ENCODE measurements at regions not wholly inside any gene's neighbourhood (a gene's known extent, or its start where the extent isn't known, plus 50 kb on each side); places are given as distances from the start of the nearest gene placed in this dataset.
"Not testable (repeated sequence)": the region's sequence is repeated elsewhere in the genome, so short reads cannot be mapped to it uniquely, and the experiment has no call there.

- TF ChIP-seq, protein P1, sequence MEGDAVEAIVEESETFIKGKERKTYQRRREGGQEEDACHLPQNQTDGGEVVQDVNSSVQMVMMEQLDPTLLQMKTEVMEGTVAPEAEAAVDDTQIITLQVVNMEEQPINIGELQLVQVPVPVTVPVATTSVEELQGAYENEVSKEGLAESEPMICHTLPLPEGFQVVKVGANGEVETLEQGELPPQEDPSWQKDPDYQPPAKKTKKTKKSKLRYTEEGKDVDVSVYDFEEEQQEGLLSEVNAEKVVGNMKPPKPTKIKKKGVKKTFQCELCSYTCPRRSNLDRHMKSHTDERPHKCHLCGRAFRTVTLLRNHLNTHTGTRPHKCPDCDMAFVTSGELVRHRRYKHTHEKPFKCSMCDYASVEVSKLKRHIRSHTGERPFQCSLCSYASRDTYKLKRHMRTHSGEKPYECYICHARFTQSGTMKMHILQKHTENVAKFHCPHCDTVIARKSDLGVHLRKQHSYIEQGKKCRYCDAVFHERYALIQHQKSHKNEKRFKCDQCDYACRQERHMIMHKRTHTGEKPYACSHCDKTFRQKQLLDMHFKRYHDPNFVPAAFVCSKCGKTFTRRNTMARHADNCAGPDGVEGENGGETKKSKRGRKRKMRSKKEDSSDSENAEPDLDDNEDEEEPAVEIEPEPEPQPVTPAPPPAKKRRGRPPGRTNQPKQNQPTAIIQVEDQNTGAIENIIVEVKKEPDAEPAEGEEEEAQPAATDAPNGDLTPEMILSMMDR (conservative IDR thresholded peaks at IDR 0.05) = no peak
- Mint-ChIP-seq H3K4me3 (no peak overlapping the region), H3K36me3 (ENCODE audit: low read depth) (no peaks in the 10 kb centered on the region), H3K9me3 (peaks cover 3% of the 10 kb centered on the region), H3K27me3 (ENCODE audit: low read depth) (peaks cover 12% of the 10 kb centered on the region), H3K4me1 (peaks cover 51% of the 10 kb centered on the region), H3K27ac (ENCODE audit: unreplicated experiment) (peak overlapping the region; percentile 43)
- DNase-seq (ENCODE audit: low read depth, low spot score) = no peak
These were observed 197.5 kb upstream of the SULF2 start for GRCh38 chr20:47982574-47983360.

- Mint-ChIP-seq H3K27ac (ENCODE audit: unreplicated experiment) (no peak overlapping the region), H3K4me1 (peaks cover 67% of the 10 kb centered on the region), H3K27me3 (ENCODE audit: low read depth) (peaks cover 12% of the 10 kb centered on the region), H3K9me3 (peaks cover 3% of the 10 kb centered on the region), H3K36me3 (ENCODE audit: low read depth) (no peaks in the 10 kb centered on the region), H3K4me3 (no peak overlapping the region)
- DNase-seq (ENCODE audit: low read depth, low spot score) = no peak
- TF ChIP-seq, protein P1 (conservative IDR thresholded peaks at IDR 0.05) = no peak
These were observed 195.9 kb upstream of the SULF2 start for GRCh38 chr20:47981222-47981621.

- peaks cover 72% of the 10 kb centered on the region for H3K4me1 Mint-ChIP-seq
- TF ChIP-seq, protein P1 (conservative IDR thresholded peaks at IDR 0.05) = no peak
- no peak overlapping the region for H3K27ac Mint-ChIP-seq (ENCODE audit: unreplicated experiment)
- H3K36me3 Mint-ChIP-seq (ENCODE audit: low read depth) = no peaks in the 10 kb centered on the region
- no peak for DNase-seq (ENCODE audit: low read depth, low spot score)
- H3K9me3 Mint-ChIP-seq = peaks cover 3% of the 10 kb centered on the region
- peaks cover 14% of the 10 kb centered on the region for H3K27me3 Mint-ChIP-seq (ENCODE audit: low read depth)
- H3K4me3 Mint-ChIP-seq = no peak overlapping the region
These were observed 195.3 kb upstream of the SULF2 start for GRCh38 chr20:47980336-47981177.

- Mint-ChIP-seq H3K4me3 (peak overlapping the region; percentile 46), H3K27me3 (ENCODE audit: low read depth) (peaks cover 11% of the 10 kb centered on the region), H3K4me1 (peaks cover 79% of the 10 kb centered on the region)
- not testable (repeated sequence) for H3K36me3 Mint-ChIP-seq (ENCODE audit: low read depth); H3K9me3 Mint-ChIP-seq; DNase-seq (ENCODE audit: low read depth, low spot score); H3K27ac Mint-ChIP-seq (ENCODE audit: unreplicated experiment)
These were observed 194.2 kb upstream of the SULF2 start for GRCh38 chr20:47979361-47980095.

GRCh38 chr20:47978428-47979120 lies 193.3 kb upstream of the SULF2 start:
- H3K4me3 Mint-ChIP-seq = peak overlapping the region; percentile 46
- H3K9me3 Mint-ChIP-seq; DNase-seq (ENCODE audit: low read depth, low spot score); H3K36me3 Mint-ChIP-seq (ENCODE audit: low read depth); H3K27ac Mint-ChIP-seq (ENCODE audit: unreplicated experiment); H3K27me3 Mint-ChIP-seq (ENCODE audit: low read depth): not testable (repeated sequence)
- H3K4me1 Mint-ChIP-seq = peaks cover 84% of the 10 kb centered on the region

DNA sequence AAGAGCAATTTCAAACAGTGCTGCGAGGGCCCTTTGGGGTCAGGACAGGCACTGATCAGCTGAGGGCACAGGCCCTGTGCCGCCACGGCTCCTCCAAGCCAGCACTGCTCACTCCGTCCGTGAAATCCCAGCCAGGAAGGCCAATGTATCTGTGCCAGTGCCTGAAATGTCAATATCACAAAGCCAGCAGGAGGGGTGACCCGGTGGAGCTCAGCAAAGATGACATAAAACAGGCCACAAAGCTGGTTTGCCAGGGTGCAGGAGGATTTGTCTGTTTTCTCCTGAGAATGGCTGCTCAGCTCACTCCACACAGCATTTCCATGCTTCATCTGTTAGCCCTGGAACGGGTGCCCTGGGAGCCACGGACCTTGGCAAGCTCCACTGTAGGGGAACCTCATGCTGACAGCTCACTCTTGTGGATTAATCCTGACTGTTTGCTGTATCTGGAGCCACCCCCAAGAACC lies 192.5 kb upstream of the SULF2 start:
- not testable (repeated sequence) for H3K4me3 Mint-ChIP-seq; DNase-seq (ENCODE audit: low read depth, low spot score); H3K27ac Mint-ChIP-seq (ENCODE audit: unreplicated experiment); H3K36me3 Mint-ChIP-seq (ENCODE audit: low read depth); H3K9me3 Mint-ChIP-seq
- H3K27me3 Mint-ChIP-seq (ENCODE audit: low read depth) = peaks cover 11% of the 10 kb centered on the region
- H3K4me1 Mint-ChIP-seq = peaks cover 89% of the 10 kb centered on the region

DNA sequence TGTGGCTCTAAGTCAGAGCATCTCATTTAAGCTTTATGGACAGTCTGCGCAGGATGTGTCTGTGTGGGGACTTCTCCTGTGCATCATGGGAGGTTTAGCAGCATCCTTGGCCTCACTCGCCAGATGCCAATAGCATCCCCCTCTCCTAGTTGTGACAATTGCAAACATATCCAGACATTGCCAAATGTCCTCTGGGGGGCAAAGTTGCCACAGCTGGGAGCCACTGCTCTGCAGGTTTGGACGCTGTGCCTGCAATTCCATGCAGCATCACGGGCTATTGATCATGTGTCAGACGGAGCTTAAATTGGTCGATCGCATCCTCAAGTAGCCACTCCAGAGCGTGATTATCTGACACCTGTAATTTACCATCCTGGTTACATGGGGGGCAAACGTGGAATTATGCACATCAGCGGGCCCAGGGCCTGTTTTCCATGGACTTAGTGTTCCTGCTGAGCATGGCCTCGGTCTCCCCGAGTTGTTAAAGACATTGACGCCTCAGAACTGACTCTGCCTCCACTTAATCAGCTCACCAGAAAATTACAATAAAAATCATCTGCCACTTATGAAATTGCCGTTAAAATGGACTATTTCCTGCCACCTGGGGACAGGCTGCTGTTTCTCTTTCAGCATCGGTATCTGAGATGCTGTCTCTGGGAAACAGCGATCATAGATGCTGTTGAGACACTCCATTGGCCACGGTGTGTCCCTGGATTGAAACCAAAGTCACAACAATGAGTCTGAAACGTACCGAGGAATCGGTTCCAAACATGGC lies 191.9 kb upstream of the SULF2 start:
- H3K9me3 Mint-ChIP-seq; H3K27ac Mint-ChIP-seq (ENCODE audit: unreplicated experiment); H3K36me3 Mint-ChIP-seq (ENCODE audit: low read depth); DNase-seq (ENCODE audit: low read depth, low spot score): not testable (repeated sequence)
- peaks cover 11% of the 10 kb centered on the region for H3K27me3 Mint-ChIP-seq (ENCODE audit: low read depth)
- H3K4me3 Mint-ChIP-seq = peak overlapping the region; percentile 2
- H3K4me1 Mint-ChIP-seq = peaks cover 90% of the 10 kb centered on the region
